ENCODE measurements at regions not wholly inside any gene's neighbourhood (a gene's known extent, or its start where the extent isn't known, plus 50 kb on each side); places are given as distances from the start of the nearest gene placed in this dataset.

- no peaks in the 10 kb centered on the region for H3K27me3 ChIP-seq (ENCODE audit: control insufficient read depth in 2 of 2, insufficient read depth in 2 of 2, low read length in 2 of 2)
- no peak overlapping the region for H3K9ac ChIP-seq (ENCODE audit: low read depth in 1 of 2, low read length in 2 of 2)
- H3K36me3 ChIP-seq (ENCODE audit: control insufficient read depth in 2 of 2, insufficient read depth in 2 of 2, low read length in 2 of 2): no peaks in the 10 kb centered on the region
- no peaks in the 10 kb centered on the region for H3K4me1 ChIP-seq (ENCODE audit: control insufficient read depth in 2 of 2, insufficient read depth in 2 of 2, low read length in 2 of 2)
- H3K9me3 ChIP-seq (ENCODE audit: control insufficient read depth in 2 of 2, low read length in 2 of 2): no peaks in the 10 kb centered on the region
- no peak overlapping the region for H3K27ac ChIP-seq (ENCODE audit: low read depth in 2 of 2, low read length in 2 of 2)
- no peak overlapping the region for H3K4me3 ChIP-seq (ENCODE audit: low read length in 2 of 2)
Observed at GRCh38 chr2:23298551-23298950, 86.4 kb upstream of the KLHL29 start.

DNA sequence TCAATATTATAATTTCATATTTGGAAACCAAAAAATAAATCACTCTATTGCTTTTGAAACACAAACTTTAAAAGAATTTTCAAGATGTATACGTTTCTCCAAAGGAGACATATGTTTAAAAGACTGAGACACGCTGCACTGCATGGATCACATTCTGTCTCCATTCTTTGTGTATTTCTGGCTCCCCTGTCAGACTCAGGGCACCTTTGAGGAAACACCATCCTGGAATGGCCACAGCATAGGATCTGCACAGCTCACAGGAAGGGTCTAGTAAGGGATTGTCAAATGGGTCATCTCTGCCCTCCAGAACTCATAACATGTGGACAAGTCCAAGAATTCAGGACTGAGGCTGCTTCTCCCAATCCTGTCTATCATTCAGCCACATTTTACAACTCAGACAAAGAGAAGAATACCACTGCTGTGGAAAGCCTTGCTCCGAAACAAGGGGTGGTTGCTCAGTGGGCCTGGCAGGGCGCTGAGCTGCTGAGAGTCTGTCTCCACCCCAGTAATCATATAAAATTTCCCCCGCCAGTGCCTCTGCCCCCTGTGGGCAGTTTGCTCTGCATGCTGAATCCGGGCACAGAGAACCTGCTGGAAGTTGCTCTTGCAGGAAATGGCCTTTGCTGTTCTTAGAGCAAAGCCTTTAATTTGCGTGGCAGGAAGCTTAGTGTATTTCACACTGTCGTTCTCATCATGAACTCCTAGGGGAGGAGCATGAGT is 85.3 kb upstream of the KLHL29 start:
- Histone ChIP-seq H3K9me3 (ENCODE audit: control insufficient read depth in 2 of 2, low read length in 2 of 2) (no peaks in the 10 kb centered on the region), H3K4me1 (ENCODE audit: control insufficient read depth in 2 of 2, insufficient read depth in 2 of 2, low read length in 2 of 2) (no peaks in the 10 kb centered on the region), H3K27ac (ENCODE audit: low read depth in 2 of 2, low read length in 2 of 2) (no peak overlapping the region), H3K27me3 (ENCODE audit: control insufficient read depth in 2 of 2, insufficient read depth in 2 of 2, low read length in 2 of 2) (no peaks in the 10 kb centered on the region), H3K36me3 (ENCODE audit: control insufficient read depth in 2 of 2, insufficient read depth in 2 of 2, low read length in 2 of 2) (no peaks in the 10 kb centered on the region), H3K9ac (ENCODE audit: low read depth in 1 of 2, low read length in 2 of 2) (no peak overlapping the region), H3K4me3 (ENCODE audit: low read length in 2 of 2) (no peak overlapping the region)

DNA sequence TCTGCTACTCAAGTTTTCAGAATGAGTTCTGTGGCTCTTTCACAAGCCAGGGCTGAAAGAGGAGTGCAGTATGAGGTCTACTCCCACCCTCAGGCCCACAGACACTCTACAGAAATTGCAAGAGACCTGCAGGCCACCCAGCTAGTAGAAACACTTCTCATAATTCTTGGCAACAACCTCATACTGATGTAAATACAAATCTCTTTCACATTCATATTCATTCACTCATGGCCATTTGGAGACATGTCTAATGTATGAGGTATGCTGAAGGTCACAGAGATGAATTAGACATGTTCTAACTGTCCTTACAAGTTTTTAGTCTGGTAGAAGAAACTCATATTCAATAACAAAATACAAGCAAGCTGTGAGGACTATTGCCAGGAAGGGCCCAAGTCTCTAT is 83.8 kb upstream of the KLHL29 start:
- no peak overlapping the region for H3K4me3 ChIP-seq (ENCODE audit: low read length in 2 of 2)
- H3K27ac ChIP-seq (ENCODE audit: low read depth in 2 of 2, low read length in 2 of 2): no peak overlapping the region
- no peaks in the 10 kb centered on the region for H3K4me1 ChIP-seq (ENCODE audit: control insufficient read depth in 2 of 2, insufficient read depth in 2 of 2, low read length in 2 of 2)
- H3K27me3 ChIP-seq (ENCODE audit: control insufficient read depth in 2 of 2, insufficient read depth in 2 of 2, low read length in 2 of 2): no peaks in the 10 kb centered on the region
- no peak overlapping the region for H3K9ac ChIP-seq (ENCODE audit: low read depth in 1 of 2, low read length in 2 of 2)
- no peaks in the 10 kb centered on the region for H3K36me3 ChIP-seq (ENCODE audit: control insufficient read depth in 2 of 2, insufficient read depth in 2 of 2, low read length in 2 of 2)
- no peaks in the 10 kb centered on the region for H3K9me3 ChIP-seq (ENCODE audit: control insufficient read depth in 2 of 2, low read length in 2 of 2)

DNA sequence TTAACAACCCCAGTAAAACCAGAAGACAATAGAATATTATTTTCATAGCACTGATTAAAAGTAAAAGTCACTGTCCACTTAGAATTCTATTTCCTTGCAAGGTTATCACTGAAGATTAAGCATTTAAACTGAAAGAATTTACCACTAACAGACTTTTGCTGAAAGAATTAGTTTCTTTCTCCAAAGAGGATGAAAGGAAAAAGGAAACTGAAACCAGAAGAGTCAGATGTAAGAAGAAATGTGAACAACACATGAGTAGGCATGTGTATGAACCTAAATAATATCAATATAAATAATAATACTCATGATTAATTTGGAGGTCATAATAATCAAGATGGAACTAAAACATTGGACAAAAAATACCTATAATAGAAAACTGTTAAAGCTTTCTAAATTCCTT is 82.4 kb upstream of the KLHL29 start:
- Histone ChIP-seq H3K9ac (ENCODE audit: low read depth in 1 of 2, low read length in 2 of 2) (no peak overlapping the region), H3K27me3 (ENCODE audit: control insufficient read depth in 2 of 2, insufficient read depth in 2 of 2, low read length in 2 of 2) (no peaks in the 10 kb centered on the region)

DNA sequence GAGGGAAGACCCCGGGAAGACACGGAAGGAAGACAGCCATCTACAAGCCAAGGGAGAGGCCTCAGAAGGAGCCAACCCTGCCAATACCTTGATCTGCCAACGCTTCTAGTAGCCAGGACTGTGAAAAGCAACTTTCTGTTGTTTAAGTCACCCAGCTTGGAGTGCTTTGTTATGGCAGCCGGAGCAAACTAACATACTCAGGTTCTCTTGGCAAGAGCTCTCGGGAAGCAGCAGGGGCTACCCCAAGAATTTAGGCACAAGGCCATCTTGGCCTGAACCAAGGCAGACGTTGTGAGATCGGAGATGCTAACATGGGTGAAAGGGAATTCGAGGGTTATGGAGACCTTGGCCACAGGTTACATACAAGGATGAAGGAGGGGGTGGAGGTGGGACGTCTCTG is 78.6 kb upstream of the KLHL29 start:
- Histone ChIP-seq H3K27ac (ENCODE audit: low read depth in 2 of 2, low read length in 2 of 2) (no peak overlapping the region), H3K9ac (ENCODE audit: low read depth in 1 of 2, low read length in 2 of 2) (no peak overlapping the region), H3K36me3 (ENCODE audit: control insufficient read depth in 2 of 2, insufficient read depth in 2 of 2, low read length in 2 of 2) (no peaks in the 10 kb centered on the region), H3K4me1 (ENCODE audit: control insufficient read depth in 2 of 2, insufficient read depth in 2 of 2, low read length in 2 of 2) (no peaks in the 10 kb centered on the region), H3K4me3 (ENCODE audit: low read length in 2 of 2) (no peak overlapping the region), H3K9me3 (ENCODE audit: control insufficient read depth in 2 of 2, low read length in 2 of 2) (no peaks in the 10 kb centered on the region), H3K27me3 (ENCODE audit: control insufficient read depth in 2 of 2, insufficient read depth in 2 of 2, low read length in 2 of 2) (no peaks in the 10 kb centered on the region)

More for the DNA sequence above, 82.4 kb upstream of the KLHL29 start:
- Histone ChIP-seq H3K36me3 (ENCODE audit: control insufficient read depth in 2 of 2, insufficient read depth in 2 of 2, low read length in 2 of 2) (no peaks in the 10 kb centered on the region), H3K4me3 (ENCODE audit: low read length in 2 of 2) (no peak overlapping the region), H3K27ac (ENCODE audit: low read depth in 2 of 2, low read length in 2 of 2) (no peak overlapping the region), H3K9me3 (ENCODE audit: control insufficient read depth in 2 of 2, low read length in 2 of 2) (no peaks in the 10 kb centered on the region), H3K4me1 (ENCODE audit: control insufficient read depth in 2 of 2, insufficient read depth in 2 of 2, low read length in 2 of 2) (no peaks in the 10 kb centered on the region)

- H3K4me3 ChIP-seq (ENCODE audit: low read length in 2 of 2): no peak overlapping the region
- H3K4me1 ChIP-seq (ENCODE audit: control insufficient read depth in 2 of 2, insufficient read depth in 2 of 2, low read length in 2 of 2): no peaks in the 10 kb centered on the region
- H3K9ac ChIP-seq (ENCODE audit: low read depth in 1 of 2, low read length in 2 of 2): no peak overlapping the region
- H3K9me3 ChIP-seq (ENCODE audit: control insufficient read depth in 2 of 2, low read length in 2 of 2): no peaks in the 10 kb centered on the region
- no peaks in the 10 kb centered on the region for H3K36me3 ChIP-seq (ENCODE audit: control insufficient read depth in 2 of 2, insufficient read depth in 2 of 2, low read length in 2 of 2)
- no peak overlapping the region for H3K27ac ChIP-seq (ENCODE audit: low read depth in 2 of 2, low read length in 2 of 2)
- H3K27me3 ChIP-seq (ENCODE audit: control insufficient read depth in 2 of 2, insufficient read depth in 2 of 2, low read length in 2 of 2): no peaks in the 10 kb centered on the region
Observed at GRCh38 chr2:23311186-23311585, 73.8 kb upstream of the KLHL29 start.

DNA sequence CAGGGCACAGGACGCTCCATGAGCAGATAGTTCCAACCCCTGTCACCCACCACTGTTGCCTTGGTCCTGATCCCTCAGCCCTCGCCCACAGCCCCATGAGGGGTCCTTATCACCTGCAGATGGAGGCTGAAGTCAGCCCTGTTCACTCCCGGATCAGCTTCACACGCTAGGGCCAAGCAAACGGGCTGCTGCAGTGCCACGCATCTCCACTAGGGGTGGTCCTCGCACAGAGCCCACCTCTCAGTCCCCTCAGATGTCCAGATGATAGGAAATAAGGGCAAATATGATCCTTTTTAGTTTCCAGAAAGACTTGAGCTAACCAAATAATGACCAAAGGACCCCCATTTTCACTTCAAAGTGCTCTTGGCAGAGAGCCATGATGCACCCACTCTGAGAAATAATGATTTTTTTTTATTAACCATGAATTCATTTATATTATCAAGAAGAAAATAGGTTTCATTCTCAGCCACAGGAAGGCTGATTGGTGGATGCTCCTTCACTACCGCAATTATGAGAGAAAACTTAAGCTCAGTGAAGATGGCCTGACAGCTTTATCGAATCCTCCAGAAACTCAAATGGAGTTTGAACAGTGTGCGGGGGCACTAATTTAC is 71.9 kb upstream of the KLHL29 start:
- no peaks in the 10 kb centered on the region for H3K27me3 ChIP-seq (ENCODE audit: control insufficient read depth in 2 of 2, insufficient read depth in 2 of 2, low read length in 2 of 2)
- H3K9me3 ChIP-seq (ENCODE audit: control insufficient read depth in 2 of 2, low read length in 2 of 2): no peaks in the 10 kb centered on the region
- H3K4me1 ChIP-seq (ENCODE audit: control insufficient read depth in 2 of 2, insufficient read depth in 2 of 2, low read length in 2 of 2): no peaks in the 10 kb centered on the region
- no peak overlapping the region for H3K4me3 ChIP-seq (ENCODE audit: low read length in 2 of 2)
- H3K27ac ChIP-seq (ENCODE audit: low read depth in 2 of 2, low read length in 2 of 2): no peak overlapping the region
- no peaks in the 10 kb centered on the region for H3K36me3 ChIP-seq (ENCODE audit: control insufficient read depth in 2 of 2, insufficient read depth in 2 of 2, low read length in 2 of 2)
- H3K9ac ChIP-seq (ENCODE audit: low read depth in 1 of 2, low read length in 2 of 2): no peak overlapping the region

DNA sequence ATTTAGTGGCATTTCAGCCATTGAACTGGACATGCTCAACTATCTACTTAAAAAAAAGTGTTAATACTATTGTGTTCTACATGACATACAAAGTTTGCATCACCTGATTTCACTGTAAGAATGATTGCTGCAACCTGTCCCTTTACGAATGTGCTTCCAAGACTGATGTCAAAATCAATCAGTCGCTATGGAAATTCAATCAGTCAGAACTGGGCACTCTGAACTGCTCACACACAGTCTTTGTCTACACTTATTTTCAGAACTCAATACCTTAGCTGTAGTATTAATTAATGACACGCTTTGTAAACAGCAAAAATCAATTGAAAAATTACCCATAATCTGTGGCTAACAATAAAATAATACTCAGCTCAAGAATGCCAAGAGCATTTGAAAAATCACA is 70.3 kb upstream of the KLHL29 start:
- H3K4me1 ChIP-seq (ENCODE audit: control insufficient read depth in 2 of 2, insufficient read depth in 2 of 2, low read length in 2 of 2): no peaks in the 10 kb centered on the region
- no peak overlapping the region for H3K4me3 ChIP-seq (ENCODE audit: low read length in 2 of 2)
- no peak overlapping the region for H3K9ac ChIP-seq (ENCODE audit: low read depth in 1 of 2, low read length in 2 of 2)
- no peaks in the 10 kb centered on the region for H3K36me3 ChIP-seq (ENCODE audit: control insufficient read depth in 2 of 2, insufficient read depth in 2 of 2, low read length in 2 of 2)
- no peak overlapping the region for H3K27ac ChIP-seq (ENCODE audit: low read depth in 2 of 2, low read length in 2 of 2)
- H3K9me3 ChIP-seq (ENCODE audit: control insufficient read depth in 2 of 2, low read length in 2 of 2): no peaks in the 10 kb centered on the region
- H3K27me3 ChIP-seq (ENCODE audit: control insufficient read depth in 2 of 2, insufficient read depth in 2 of 2, low read length in 2 of 2): no peaks in the 10 kb centered on the region

- H3K27me3 ChIP-seq (ENCODE audit: control insufficient read depth in 2 of 2, insufficient read depth in 2 of 2, low read length in 2 of 2): no peaks in the 10 kb centered on the region
- H3K27ac ChIP-seq (ENCODE audit: low read depth in 2 of 2, low read length in 2 of 2): no peak overlapping the region
- H3K9ac ChIP-seq (ENCODE audit: low read depth in 1 of 2, low read length in 2 of 2): no peak overlapping the region
- no peaks in the 10 kb centered on the region for H3K9me3 ChIP-seq (ENCODE audit: control insufficient read depth in 2 of 2, low read length in 2 of 2)
- H3K36me3 ChIP-seq (ENCODE audit: control insufficient read depth in 2 of 2, insufficient read depth in 2 of 2, low read length in 2 of 2): no peaks in the 10 kb centered on the region
- no peaks in the 10 kb centered on the region for H3K4me1 ChIP-seq (ENCODE audit: control insufficient read depth in 2 of 2, insufficient read depth in 2 of 2, low read length in 2 of 2)
- no peak overlapping the region for H3K4me3 ChIP-seq (ENCODE audit: low read length in 2 of 2)
Observed at GRCh38 chr2:23320058-23320457, 64.9 kb upstream of the KLHL29 start.

DNA sequence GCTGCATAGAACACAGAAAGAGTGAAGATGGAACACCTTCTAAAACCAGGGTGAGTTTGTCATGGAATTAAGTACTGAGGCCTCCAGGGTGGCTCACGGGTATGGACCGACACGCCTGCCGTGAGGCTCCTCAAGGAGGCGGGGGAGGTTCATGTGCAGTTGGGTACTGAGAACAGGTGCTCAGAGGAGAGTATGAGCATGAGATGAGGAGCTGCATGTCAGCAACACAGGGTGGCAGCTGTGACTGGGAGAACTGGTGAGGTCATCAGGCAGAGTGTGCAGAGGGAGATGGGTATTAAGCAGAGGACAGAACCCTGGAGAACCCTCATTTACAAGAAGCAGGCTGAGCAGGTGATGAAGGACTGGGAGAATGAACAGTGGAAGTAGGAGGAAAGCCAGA is 63.2 kb upstream of the KLHL29 start:
- H3K4me3 ChIP-seq (ENCODE audit: low read length in 2 of 2): no peak overlapping the region
- no peaks in the 10 kb centered on the region for H3K36me3 ChIP-seq (ENCODE audit: control insufficient read depth in 2 of 2, insufficient read depth in 2 of 2, low read length in 2 of 2)
- no peaks in the 10 kb centered on the region for H3K9me3 ChIP-seq (ENCODE audit: control insufficient read depth in 2 of 2, low read length in 2 of 2)
- H3K4me1 ChIP-seq (ENCODE audit: control insufficient read depth in 2 of 2, insufficient read depth in 2 of 2, low read length in 2 of 2): no peaks in the 10 kb centered on the region
- no peak overlapping the region for H3K9ac ChIP-seq (ENCODE audit: low read depth in 1 of 2, low read length in 2 of 2)
- no peak overlapping the region for H3K27ac ChIP-seq (ENCODE audit: low read depth in 2 of 2, low read length in 2 of 2)
- H3K27me3 ChIP-seq (ENCODE audit: control insufficient read depth in 2 of 2, insufficient read depth in 2 of 2, low read length in 2 of 2): no peaks in the 10 kb centered on the region

Data from mucosa of rectum (tissue), 2 donors.